Fibroblast of pulmonary artery (primary cell): ENCODE measurements at regions not wholly inside any gene's neighbourhood (a gene's known extent, or its start where the extent isn't known, plus 50 kb on each side); places are given as distances from the start of the nearest gene placed in this dataset.

Source experiments
- DNase-seq: peaks from one replicate; pipeline ENCODE4 v3.0.0-alpha.2; 2010; ENCODE audit warnings: low read depth
- H3K4me3 ChIP-seq: replicated peaks from 2 replicates; pipeline ENCODE4 v1.5.1; 2011; ENCODE audit warnings: low read depth, mild to moderate bottlenecking, control low read depth, low read length, moderate library complexity
- CTCF ChIP-seq: IDR thresholded peaks from 2 replicates; pipeline ENCODE4 v1.5.1; 2011; ENCODE audit warnings: mild to moderate bottlenecking, control low read depth, low read length, inconsistent platforms; ENCODE audit errors: missing control alignments

GRCh38 chr12:131616043-131616700 is 94.7 kb upstream of the SFSWAP start:
- H3K4me3 ChIP-seq, result no peak overlapping the region
- DNase-seq, result no peak
- TF ChIP-seq CTCF, result no peak

- no peak overlapping the region for H3K4me3 ChIP-seq
- DNase-seq, result no peak
- no peak for TF ChIP-seq CTCF
Measured at GRCh38 chr12:131616738-131617137, 94.2 kb upstream of the SFSWAP start.

DNA sequence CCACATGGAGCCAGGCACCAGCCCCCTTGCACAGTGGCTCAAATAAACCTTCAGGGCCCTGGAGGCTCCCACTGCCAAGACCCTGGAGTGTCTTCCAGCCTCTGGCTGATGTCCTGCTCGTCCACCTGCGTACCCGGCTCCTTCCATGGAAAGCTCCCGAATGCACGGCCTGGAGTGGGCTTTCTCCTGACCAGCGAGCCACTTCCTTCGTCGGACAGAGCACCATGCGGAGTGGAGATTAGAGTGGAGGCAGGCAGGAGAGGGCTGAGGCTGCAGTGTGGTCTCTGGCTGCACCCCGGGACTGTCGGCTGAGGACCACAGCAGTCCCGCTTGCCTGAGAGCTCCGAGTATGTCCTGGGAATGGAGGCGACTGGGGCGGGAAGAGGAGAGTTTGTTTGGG is 93.7 kb upstream of the SFSWAP start:
- no peak for DNase-seq
- TF ChIP-seq CTCF, result no peak

GRCh38 chr12:131617596-131618302 is 93.1 kb upstream of the SFSWAP start:
- DNase-seq, result no peak
- no peak overlapping the region for H3K4me3 ChIP-seq
- no peak for TF ChIP-seq CTCF

More for the DNA sequence above, 93.7 kb upstream of the SFSWAP start:
- no peak overlapping the region for H3K4me3 ChIP-seq

DNA sequence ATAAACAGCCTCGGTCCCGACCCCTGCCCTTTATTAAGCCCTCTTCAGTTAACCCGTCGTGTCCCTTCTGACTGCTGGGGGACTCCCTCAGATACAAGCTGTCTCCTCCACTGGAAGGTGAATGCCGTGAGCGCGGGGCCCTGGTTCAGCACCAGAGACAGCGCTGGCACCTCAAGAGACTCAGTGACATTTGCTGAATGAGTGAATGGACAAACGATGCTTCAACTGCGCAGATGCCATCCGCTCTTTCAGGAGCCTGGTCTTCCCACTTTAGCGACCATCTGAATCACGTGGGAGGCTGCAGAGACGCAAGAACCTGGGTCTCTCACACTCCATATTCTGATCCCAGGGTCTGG is 92.6 kb upstream of the SFSWAP start:
- no peak for TF ChIP-seq CTCF
- no peak overlapping the region for H3K4me3 ChIP-seq
- DNase-seq, result peak; percentile 8

DNA sequence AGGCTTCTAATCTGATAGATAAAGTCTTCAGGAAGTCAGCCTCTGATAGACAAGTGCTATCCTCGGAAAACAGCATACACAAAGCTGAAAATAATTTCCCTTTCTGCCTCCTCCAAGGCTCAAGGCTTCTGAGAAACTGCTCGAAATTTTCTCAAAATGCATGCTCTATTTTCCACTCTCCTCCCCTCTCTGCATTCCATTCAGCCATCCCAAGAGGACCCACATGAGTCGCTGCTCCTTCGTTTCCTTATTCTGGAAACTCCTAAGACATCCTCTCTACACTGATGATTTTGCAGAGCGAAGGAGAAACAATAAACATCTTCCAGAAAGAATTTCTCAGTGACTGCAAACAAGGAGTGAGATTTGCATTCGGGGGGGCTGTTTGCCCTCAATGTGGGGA is 92.2 kb upstream of the SFSWAP start:
- no peak overlapping the region for H3K4me3 ChIP-seq
- no peak for TF ChIP-seq CTCF
- no peak for DNase-seq
